ENCODE measurements at regions not wholly inside any gene's neighbourhood (a gene's known extent, or its start where the extent isn't known, plus 50 kb on each side); places are given as distances from the start of the nearest gene placed in this dataset.

- Histone ChIP-seq H2BK15ac (ENCODE audit: low read length) (no peak overlapping the region), H3K14ac (ENCODE audit: insufficient read length) (no peak overlapping the region), H2BK12ac (ENCODE audit: low read depth, low read length) (no peak overlapping the region), H2AK5ac (ENCODE audit: low read depth, low read length) (no peak overlapping the region), H2BK5ac (ENCODE audit: low read depth, low read length) (no peak overlapping the region), H4K5ac (ENCODE audit: insufficient read length, low read depth, low read length) (no peak overlapping the region), H3K4me1 (replicated peaks in 1 of 4; ENCODE audit: control insufficient read depth in 3 of 4, insufficient read depth in 4 of 4, low read length in 3 of 4) (no peaks in the 10 kb centered on the region), H3K4me2 (ENCODE audit: insufficient read depth in 1 of 2, low read depth in 2 of 2, low read length in 2 of 2) (no peak overlapping the region), H3K4me3 (ENCODE audit: extremely low read depth in 1 of 4, insufficient read depth in 2 of 4, low read depth in 3 of 4, low read length in 4 of 4) (no peak overlapping the region), H4K91ac (replicated peaks; ENCODE audit: insufficient read length, low read length) (no peak overlapping the region), H3K27ac (ENCODE audit: low read depth, low read length) (no peak overlapping the region), H3K79me2 (ENCODE audit: control insufficient read depth in 1 of 2, insufficient read depth in 2 of 2, low read length in 2 of 2) (no peaks in the 10 kb centered on the region), H3K36me3 (ENCODE audit: control insufficient read depth in 2 of 4, insufficient read depth in 4 of 4, low read length in 3 of 4) (no peaks in the 10 kb centered on the region), H3K9me3 (ENCODE audit: insufficient read depth in 2 of 2, low read depth in 1 of 2, low read length in 1 of 2) (no peaks in the 10 kb centered on the region), H3K56ac (replicated peaks; ENCODE audit: insufficient read length, low read depth, low read length) (no peak overlapping the region), H2BK120ac (replicated peaks; ENCODE audit: low read depth, low read length) (no peak overlapping the region), H3K27me3 (replicated peaks in 1 of 4; ENCODE audit: control insufficient read depth in 3 of 4, extremely low read depth in 1 of 4, insufficient read depth in 3 of 4, low read length in 3 of 4) (no peaks in the 10 kb centered on the region), H3K18ac (ENCODE audit: extremely low read depth, low read length) (no peak overlapping the region), H3K4ac (replicated peaks; ENCODE audit: insufficient read length, low read depth, low read length) (no peak overlapping the region), H3K23ac (ENCODE audit: insufficient read length) (no peak overlapping the region), H3K23me2 (ENCODE audit: low read depth, low read length) (no peaks in the 10 kb centered on the region), H2AFZ (ENCODE audit: low read length) (no peak overlapping the region), H3K9ac (replicated peaks in 1 of 4; ENCODE audit: extremely low read depth in 1 of 4, low read depth in 3 of 4, low read length in 3 of 4) (no peak overlapping the region), H4K8ac (ENCODE audit: extremely low read depth, insufficient read depth, low read length) (no peak overlapping the region), H2BK20ac (ENCODE audit: low read length) (no peak overlapping the region), H4K20me1 (replicated peaks in 1 of 2; ENCODE audit: control insufficient read depth in 1 of 2, insufficient read depth in 2 of 2, low read length in 2 of 2) (no peaks in the 10 kb centered on the region), H3K79me1 (ENCODE audit: low read depth, low read length) (no peaks in the 10 kb centered on the region)
- DNase-seq (ENCODE audit: low read depth in 1 of 2, low spot score in 2 of 2): no peak
- POLR2A ChIA-PET (ENCODE audit: partially characterized antibody): no interaction called here
- FAIRE-seq: no peak
- WGBS, 2 experiments (ENCODE audit: extremely low coverage in 1 of 2, insufficient coverage in 1 of 2, insufficient read length in 1 of 2, insufficient replicate concordance in 2 of 2, low coverage in 1 of 2, low lambda C conversion rate in 2 of 2, missing lambda C conversion rate in 1 of 2): 97% methylated on average over 1 of the region's 1 CpG; no CpG with 5 or more reads in 1 of the 2 experiments
- CTCF ChIA-PET (ENCODE audit: partially characterized antibody): interaction anchor here (1.0 kb wide), 1 partner anchor 98 kb away, joined by 3 read pairs; no protein-coding TSS in a partner anchor
- TF ChIP-seq RXRA (IDR thresholded peaks at IDR 0.05; ENCODE audit: insufficient read depth, low read depth, low read length) (no peak), TEAD4 (IDR thresholded peaks at IDR 0.05; ENCODE audit: low read depth, low read length) (no peak), PHF8 (conservative IDR thresholded peaks at IDR 0.05; ENCODE audit: low read depth, low read length) (no peak), CTCF (IDR thresholded peaks at IDR 0.05; ENCODE audit: control extremely low read depth in 1 of 3, insufficient read depth in 1 of 3, low read depth in 1 of 3, low read length in 3 of 3) (no peak), CBX8 (IDR thresholded peaks at IDR 0.05; ENCODE audit: borderline replicate concordance, low read depth, low read length) (no peak), NANOG (IDR thresholded peaks at IDR 0.05; ENCODE audit: insufficient read depth, low read depth, low read length, poor library complexity, severe bottlenecking) (no peak), SP4 (IDR thresholded peaks at IDR 0.05; ENCODE audit: low read length) (no peak), BRCA1 (IDR thresholded peaks at IDR 0.05; ENCODE audit: low read depth, low read length) (no peak), SIX5 (IDR thresholded peaks at IDR 0.05; ENCODE audit: low read depth, low read length) (no peak), MAX (IDR thresholded peaks at IDR 0.05) (no peak), CREB1 (IDR thresholded peaks at IDR 0.05) (no peak)
These were observed 1025.0 kb upstream of the CDH10 start for GRCh38 chr5:25669645-25670401.

All from H1 (cell line).